Vagina (tissue), 2 donors: ENCODE measurements at regions not wholly inside any gene's neighbourhood (a gene's known extent, or its start where the extent isn't known, plus 50 kb on each side); places are given as distances from the start of the nearest gene placed in this dataset.

Experiments used
- CTCF ChIP-seq, 3 experiments: fragments of 450-650 bp in 2 of 3; fragments of 200-600 bp in 1 of 3; sonication (generic) in 1 of 3; IDR thresholded peaks; one replicate each; pipeline ENCODE4 v1.5.1; 2017 to 2019; ENCODE audit warnings: antibody characterized with exemption in 3 of 3, mild to moderate bottlenecking in 2 of 3, moderate library complexity in 2 of 3
- POLR2A ChIP-seq, 2 donors: fragments of 450-650 bp; IDR thresholded peaks; one replicate each; pipeline ENCODE4 v1.6.1; 2017; ENCODE audit warnings: antibody characterized with exemption in 2 of 2, mild to moderate bottlenecking in 2 of 2, moderate library complexity in 2 of 2
- POLR2AphosphoS5 ChIP-seq, 2 donors: sonication (generic); formaldehyde crosslinking; IDR thresholded peaks; one replicate each; pipeline ENCODE4 v1.9.0; 2017; ENCODE audit warnings: antibody characterized with exemption in 2 of 2, mild to moderate bottlenecking in 2 of 2, low read depth in 1 of 2; ENCODE audit not compliant: insufficient read depth in 1 of 2

GRCh38 chr12:127463237-127463636 is 803.7 kb upstream of the TMEM132C start:
- no peak for TF ChIP-seq CTCF (IDR thresholded peaks at IDR 0.05)
- no peak for TF ChIP-seq POLR2AphosphoS5 (IDR thresholded peaks at IDR 0.05; ENCODE audit: insufficient read depth in 1 of 2, low read depth in 1 of 2)
- no peak for TF ChIP-seq POLR2A (IDR thresholded peaks at IDR 0.05)
